Lower lobe of right lung (tissue), 2 donors: ENCODE measurements at regions not wholly inside any gene's neighbourhood (a gene's known extent, or its start where the extent isn't known, plus 50 kb on each side); places are given as distances from the start of the nearest gene placed in this dataset.

Experiments
- ATAC-seq, 2 donors: fragments of 200-7000 bp; cut with Tn5 transposase; one replicate each; pipeline ENCODE4 v1.9.1; 2020 to 2022; ENCODE audit warnings: mild to moderate bottlenecking in 2 of 2, moderate library complexity in 2 of 2
- DNase-seq: peaks from one replicate; pipeline ENCODE4 v3.0.0-alpha.2; 2020
- H3K27ac ChIP-seq: fragments of 200-600 bp; one replicate; pipeline ENCODE4 v1.8.0; 2022
- H3K27me3 ChIP-seq: fragments of 200-600 bp; one replicate; pipeline ENCODE4 v1.8.0; 2022; ENCODE audit warnings: low read depth
- H3K36me3 ChIP-seq: fragments of 200-600 bp; one replicate; pipeline ENCODE4 v1.8.0; 2022; ENCODE audit warnings: mild to moderate bottlenecking
- H3K4me1 ChIP-seq: fragments of 200-600 bp; one replicate; pipeline ENCODE4 v1.8.0; 2022
- H3K4me3 ChIP-seq: fragments of 200-600 bp; one replicate; pipeline ENCODE4 v1.8.0; 2022; ENCODE audit warnings: mild to moderate bottlenecking
- H3K9me3 ChIP-seq: fragments of 200-600 bp; one replicate; pipeline ENCODE4 v1.8.0; 2022
- intact Hi-C: fragments of 100-400 bp; cut with DNase I; formaldehyde crosslinking; loops from one replicate; pipeline ENCODE4 v1.11.0; 2022
- TF ChIP-seq, protein P1 (sequence below): fragments of 200-600 bp; IDR thresholded peaks from one replicate; pipeline ENCODE4 v1.8.0; 2022; ENCODE audit warnings: antibody characterized with exemption, mild to moderate bottlenecking
- donor health status: DM: no; HTN: yes; CAD: no; lungs with severe emphysema.

DNA sequence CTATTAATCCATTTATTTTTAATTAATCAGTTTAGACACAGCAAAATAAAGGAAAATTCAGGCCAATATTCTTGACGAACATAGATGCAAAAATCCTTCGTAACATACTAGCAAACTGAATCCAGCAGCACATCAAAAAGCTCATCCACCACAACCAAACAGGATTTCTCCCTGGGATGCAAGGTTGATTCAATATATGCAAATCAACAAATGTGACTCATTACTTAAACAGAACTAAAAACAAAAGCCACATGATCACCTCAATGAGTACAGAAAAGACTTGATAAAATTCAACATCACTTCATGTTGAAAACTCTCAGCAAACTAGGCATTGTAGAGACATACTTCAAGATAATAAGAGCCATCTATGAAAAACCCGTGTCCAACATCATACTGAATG, 364.1 kb upstream of the THBS1 start:
- Histone ChIP-seq H3K4me1 (no peaks in the 10 kb centered on the region), H3K27ac (no peak overlapping the region), H3K27me3 (no peaks in the 10 kb centered on the region), H3K9me3 (peaks cover 4% of the 10 kb centered on the region), H3K4me3 (no peak overlapping the region), H3K36me3 (no peaks in the 10 kb centered on the region)
- ATAC-seq (no peak), DNase-seq (no peak)
- intact Hi-C loops = no loop called here
- TF ChIP-seq, protein P1, sequence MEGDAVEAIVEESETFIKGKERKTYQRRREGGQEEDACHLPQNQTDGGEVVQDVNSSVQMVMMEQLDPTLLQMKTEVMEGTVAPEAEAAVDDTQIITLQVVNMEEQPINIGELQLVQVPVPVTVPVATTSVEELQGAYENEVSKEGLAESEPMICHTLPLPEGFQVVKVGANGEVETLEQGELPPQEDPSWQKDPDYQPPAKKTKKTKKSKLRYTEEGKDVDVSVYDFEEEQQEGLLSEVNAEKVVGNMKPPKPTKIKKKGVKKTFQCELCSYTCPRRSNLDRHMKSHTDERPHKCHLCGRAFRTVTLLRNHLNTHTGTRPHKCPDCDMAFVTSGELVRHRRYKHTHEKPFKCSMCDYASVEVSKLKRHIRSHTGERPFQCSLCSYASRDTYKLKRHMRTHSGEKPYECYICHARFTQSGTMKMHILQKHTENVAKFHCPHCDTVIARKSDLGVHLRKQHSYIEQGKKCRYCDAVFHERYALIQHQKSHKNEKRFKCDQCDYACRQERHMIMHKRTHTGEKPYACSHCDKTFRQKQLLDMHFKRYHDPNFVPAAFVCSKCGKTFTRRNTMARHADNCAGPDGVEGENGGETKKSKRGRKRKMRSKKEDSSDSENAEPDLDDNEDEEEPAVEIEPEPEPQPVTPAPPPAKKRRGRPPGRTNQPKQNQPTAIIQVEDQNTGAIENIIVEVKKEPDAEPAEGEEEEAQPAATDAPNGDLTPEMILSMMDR = no peak

DNA sequence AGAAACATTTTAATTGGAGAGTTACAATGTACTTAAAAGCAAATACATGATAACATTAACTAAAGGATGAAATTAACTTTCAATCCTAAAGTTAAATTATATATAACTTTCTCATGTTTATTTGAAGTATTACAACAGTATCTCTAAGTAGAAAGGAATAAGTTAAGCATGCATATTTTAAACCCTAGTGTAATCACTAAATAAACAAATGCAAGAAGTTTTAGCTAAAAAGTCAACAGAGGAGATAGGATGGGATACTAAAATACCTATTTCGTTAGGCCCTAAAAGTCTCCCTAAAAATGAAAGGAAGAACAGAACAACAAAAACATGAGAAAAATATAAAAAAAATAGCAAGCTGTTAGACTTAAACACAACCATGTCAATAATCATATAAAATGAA, 361.3 kb upstream of the THBS1 start:
- TF ChIP-seq, protein P1 = no peak
- Histone ChIP-seq H3K27me3 (no peaks in the 10 kb centered on the region), H3K9me3 (no peaks in the 10 kb centered on the region), H3K4me1 (no peaks in the 10 kb centered on the region), H3K27ac (no peak overlapping the region), H3K4me3 (no peak overlapping the region), H3K36me3 (no peaks in the 10 kb centered on the region)
- intact Hi-C loops = no loop called here
- DNase-seq (no peak), ATAC-seq (no peak)

DNA sequence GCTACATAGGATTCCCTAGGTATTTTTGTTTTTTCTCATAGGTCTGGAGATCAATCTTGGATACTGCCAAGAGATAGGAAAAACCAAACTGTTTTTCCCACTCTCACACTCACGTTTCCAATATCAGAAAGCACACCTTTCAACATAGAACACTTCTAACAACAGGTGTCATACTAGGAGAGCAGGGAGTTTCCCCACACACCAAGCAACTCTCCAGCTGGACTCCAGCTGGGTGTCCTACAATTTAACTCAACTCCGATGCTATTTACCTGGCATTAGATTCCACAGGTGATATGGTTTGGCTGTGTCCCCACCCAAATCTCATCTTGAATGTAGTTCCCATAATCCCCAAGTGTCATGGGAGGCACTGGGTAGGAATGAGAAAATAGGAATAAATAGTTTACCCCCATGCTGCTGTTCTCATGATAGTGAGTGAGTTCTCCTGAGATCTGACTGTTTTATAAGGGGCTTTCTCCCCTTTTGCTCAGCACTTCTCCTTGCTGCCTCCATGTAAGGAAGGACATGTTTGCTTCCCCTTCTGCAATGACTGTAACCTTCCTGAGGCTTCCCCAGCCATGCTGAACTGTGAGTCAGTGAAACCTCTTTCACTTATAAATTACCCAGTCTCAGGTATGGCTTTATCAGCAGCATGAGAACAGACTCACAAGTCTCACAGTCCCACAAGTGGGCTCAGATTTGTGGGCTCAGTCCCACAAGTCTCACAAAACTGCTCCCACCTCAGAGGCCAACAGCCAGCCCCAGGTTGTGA, 354.5 kb upstream of the THBS1 start:
- ATAC-seq (no peak), DNase-seq (no peak)
- no peaks in the 10 kb centered on the region for H3K36me3 ChIP-seq
- H3K4me3 ChIP-seq = no peak overlapping the region
- intact Hi-C loops = no loop called here
- H3K9me3 ChIP-seq = no peaks in the 10 kb centered on the region
- H3K4me1 ChIP-seq = peaks cover 10% of the 10 kb centered on the region
- H3K27me3 ChIP-seq = no peaks in the 10 kb centered on the region
- H3K27ac ChIP-seq = no peak overlapping the region
- TF ChIP-seq, protein P1 = no peak

DNA sequence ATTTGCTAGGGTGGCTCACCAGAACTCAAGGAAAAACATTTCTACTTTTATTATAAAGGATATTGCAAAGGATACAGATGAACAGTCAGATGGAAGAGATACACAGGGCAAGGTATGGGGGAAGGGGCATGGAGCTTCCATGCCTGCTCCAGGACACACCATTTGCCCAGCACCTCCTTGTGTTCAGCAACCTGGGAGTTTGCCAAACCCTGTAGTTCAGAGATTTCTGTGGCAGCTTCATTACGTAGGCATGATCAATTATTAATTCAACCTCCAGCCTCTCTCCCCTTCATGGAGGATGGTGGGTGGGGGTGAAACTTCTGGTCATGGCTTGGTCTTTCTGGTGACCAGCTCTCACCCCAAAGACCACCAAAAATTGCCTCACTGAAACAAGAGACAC, 353.9 kb upstream of the THBS1 start:
- Histone ChIP-seq H3K27me3 (no peaks in the 10 kb centered on the region), H3K4me1 (peaks cover 10% of the 10 kb centered on the region), H3K4me3 (no peak overlapping the region), H3K36me3 (no peaks in the 10 kb centered on the region), H3K27ac (no peak overlapping the region), H3K9me3 (no peaks in the 10 kb centered on the region)
- TF ChIP-seq, protein P1 = no peak
- intact Hi-C loops = no loop called here
- DNase-seq (no peak), ATAC-seq (no peak)

DNA sequence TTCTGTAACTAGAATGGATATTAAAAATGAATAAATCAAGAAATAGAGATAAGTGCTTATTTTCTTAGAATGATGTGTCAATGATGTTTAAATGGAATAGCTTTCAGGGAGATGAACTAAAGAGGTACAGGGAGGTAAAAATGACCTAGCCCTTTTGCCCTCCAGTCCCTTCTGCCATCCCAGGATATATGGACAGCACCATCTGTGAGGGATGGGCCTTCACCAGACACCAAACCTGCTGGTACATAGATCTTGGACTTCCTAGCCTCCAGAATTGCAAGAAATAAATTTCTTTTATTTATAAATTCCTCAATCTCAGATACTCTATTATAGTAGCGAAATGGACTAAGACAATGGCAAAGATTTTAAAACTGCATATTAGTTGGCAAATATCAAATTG, 352.0 kb upstream of the THBS1 start:
- Histone ChIP-seq H3K4me3 (no peak overlapping the region), H3K27ac (no peak overlapping the region), H3K4me1 (peaks cover 10% of the 10 kb centered on the region), H3K9me3 (no peaks in the 10 kb centered on the region), H3K27me3 (no peaks in the 10 kb centered on the region), H3K36me3 (no peaks in the 10 kb centered on the region)
- TF ChIP-seq, protein P1 = no peak
- no peak for DNase-seq
- no peak for ATAC-seq
- intact Hi-C loops = no loop called here
